SK-N-SH (cell line): ENCODE measurements at regions not wholly inside any gene's neighbourhood (a gene's known extent, or its start where the extent isn't known, plus 50 kb on each side); places are given as distances from the start of the nearest gene placed in this dataset.

Experiments
- CTCF ChIA-PET: fragments of 300-600, 350-600 bp; formaldehyde crosslinking; extraction: SDS; loops from one replicate; lab custom pipeline; 2021; lab: Yijun Ruan, JAX
- POLR2A ChIA-PET: fragments of 350-600 bp; sonication (Branson Sonifier 250); formaldehyde crosslinking; extraction: SDS; loops from one replicate; lab custom pipeline; 2020; ENCODE audit warnings: antibody characterized with exemption, inconsistent platforms; lab: Yijun Ruan, JAX
- DNase-seq: peaks from one replicate; pipeline ENCODE4 v3.0.0; 2012
- H2AFZ ChIP-seq: fragments of 200-600 bp; sonication (generic); 2 replicates; pipeline ENCODE4 v1.8.1; 2016; ENCODE audit warnings: antibody characterized with exemption, mild to moderate bottlenecking, low read depth
- H3F3A ChIP-seq: fragments of 200-600 bp; sonication (generic); replicated peaks from 2 replicates; pipeline ENCODE3; 2016; ENCODE audit warnings: antibody characterized with exemption, mild to moderate bottlenecking; ENCODE audit not compliant: insufficient read depth
- H3K27ac ChIP-seq, 2 experiments: fragments of 200-500 bp in 1 of 2; fragments of 200-600 bp in 1 of 2; sonication (Bioruptor generic) in 1 of 2; sonication (generic), shearing (Covaris generic) in 1 of 2; 2 replicates each; pipeline versions ENCODE4 v1.5.1 to v1.6.1; 2014 to 2016; ENCODE audit warnings: low read depth in 2 of 2, inconsistent platforms in 1 of 2, low read length in 1 of 2, mild to moderate bottlenecking in 1 of 2, mixed read lengths in 1 of 2
- H3K27me3 ChIP-seq: fragments of 200-600 bp; sonication (generic), shearing (Covaris generic); 2 replicates; pipeline ENCODE4 v1.6.1; 2016; ENCODE audit warnings: mixed run types; ENCODE audit not compliant: insufficient read depth
- H3K36me3 ChIP-seq, 2 experiments: fragments of 200-500 bp in 1 of 2; fragments of 200-600 bp in 1 of 2; sonication (Bioruptor generic) in 1 of 2; sonication (generic) in 1 of 2; replicated peaks in 1 of 2; 2 replicates each; pipeline versions ENCODE3 to v1.5.1; 2014 to 2016; ENCODE audit warnings: low read length in 1 of 2, mild to moderate bottlenecking in 1 of 2; ENCODE audit not compliant: insufficient read depth in 2 of 2, control insufficient read depth in 1 of 2
- H3K4me1 ChIP-seq, 2 experiments: fragments of 200-500 bp in 1 of 2; fragments of 200-600 bp in 1 of 2; sonication (Bioruptor generic) in 1 of 2; sonication (generic), shearing (Covaris generic) in 1 of 2; 2 replicates each; pipeline versions ENCODE4 v1.5.1 to v1.6.1; 2014 to 2016; ENCODE audit warnings: low read depth in 1 of 2, low read length in 1 of 2, mixed run types in 1 of 2; ENCODE audit not compliant: insufficient read depth in 2 of 2, control insufficient read depth in 1 of 2
- H3K4me2 ChIP-seq: fragments of 200-600 bp; sonication (generic), shearing (Covaris generic); 2 replicates; pipeline ENCODE4 v1.6.1; 2017; ENCODE audit warnings: mixed run types
- H3K4me3 ChIP-seq, 2 experiments: fragments of 200-500 bp in 1 of 2; fragments of 200-600 bp in 1 of 2; sonication (Bioruptor generic) in 1 of 2; sonication (generic), shearing (Covaris generic) in 1 of 2; 2 replicates each; pipeline versions ENCODE4 v1.5.1 to v1.8.1; 2014 to 2016; ENCODE audit warnings: low read depth in 2 of 2, inconsistent platforms in 1 of 2, low read length in 1 of 2, mild to moderate bottlenecking in 1 of 2, mixed read lengths in 1 of 2, moderate library complexity in 1 of 2
- H3K79me2 ChIP-seq: fragments of 200-600 bp; sonication (generic); 2 replicates; pipeline ENCODE4 v1.8.1; 2017; ENCODE audit warnings: mild to moderate bottlenecking; ENCODE audit not compliant: insufficient read depth
- H3K9ac ChIP-seq: fragments of 200-600 bp; sonication (generic); 2 replicates; pipeline ENCODE4 v1.6.1; 2017; ENCODE audit warnings: mixed run types
- H3K9me2 ChIP-seq: fragments of 200-600 bp; sonication (generic); 2 replicates; pipeline ENCODE4 v1.6.1; 2017; ENCODE audit warnings: mixed run types
- H3K9me3 ChIP-seq: fragments of 200-600 bp; sonication (generic); 2 replicates; pipeline ENCODE4 v1.6.1; 2017; ENCODE audit warnings: mixed run types, mild to moderate bottlenecking, moderate library complexity
- H4K20me1 ChIP-seq: fragments of 200-600 bp; sonication (generic); 2 replicates; pipeline ENCODE4 v1.6.1; 2017; ENCODE audit warnings: mild to moderate bottlenecking, mixed run types; ENCODE audit not compliant: insufficient read depth
- CHD2 ChIP-seq: fragments of 150-350 bp; IDR thresholded peaks from 2 replicates; pipeline ENCODE4 v1.6.1; 2018; ENCODE audit warnings: low read length; ENCODE audit not compliant: partially characterized antibody
- ELF1 ChIP-seq: IDR thresholded peaks from 2 replicates; pipeline ENCODE4 v1.4.0; 2012
- EZH2phosphoT487 ChIP-seq: fragments of 200-600 bp; sonication (generic); IDR thresholded peaks from 2 replicates; pipeline ENCODE4 v1.6.1; 2017; ENCODE audit warnings: low read depth, mixed run types, mild to moderate bottlenecking, antibody characterized with exemption, moderate library complexity, borderline replicate concordance
- FOSL2 ChIP-seq: IDR thresholded peaks from 2 replicates; pipeline ENCODE4 v1.4.0; 2012; ENCODE audit warnings: low read depth, mild to moderate bottlenecking, moderate library complexity, borderline replicate concordance
- GABPA ChIP-seq: IDR thresholded peaks from 2 replicates; pipeline ENCODE4 v1.4.0; 2012; ENCODE audit warnings: low read depth, mild to moderate bottlenecking
- GATA2 ChIP-seq: sonication (generic); formaldehyde crosslinking; IDR thresholded peaks from 2 replicates; pipeline ENCODE4 v1.5.0; 2020; ENCODE audit warnings: mild to moderate bottlenecking, missing genetic modification reagents
- MAX ChIP-seq: IDR thresholded peaks from 2 replicates; pipeline ENCODE4 v1.4.0; 2012; ENCODE audit warnings: low read depth
- MEF2A ChIP-seq: IDR thresholded peaks from 2 replicates; pipeline ENCODE4 v1.4.0; 2012; ENCODE audit warnings: low read depth, borderline replicate concordance
- MXI1 ChIP-seq: IDR thresholded peaks from 2 replicates; pipeline ENCODE4 v1.6.1; 2012; ENCODE audit warnings: mild to moderate bottlenecking, low read depth, low read length, improper control_type of control experiment
- NFIC ChIP-seq: IDR thresholded peaks from 2 replicates; pipeline ENCODE4 v1.4.0; 2012; ENCODE audit warnings: borderline replicate concordance
- NRF1 ChIP-seq: IDR thresholded peaks from 2 replicates; pipeline ENCODE4 v1.6.1; 2012; ENCODE audit warnings: low read depth, mild to moderate bottlenecking, low read length
- PBX3 ChIP-seq: IDR thresholded peaks from 2 replicates; pipeline ENCODE4; 2012
- RAD21 ChIP-seq: IDR thresholded peaks from 2 replicates; pipeline ENCODE4 v1.6.1; 2012; ENCODE audit warnings: mild to moderate bottlenecking, low read length
- RCOR1 ChIP-seq: fragments of 150-350 bp; IDR thresholded peaks from 2 replicates; pipeline ENCODE4 v1.6.1; 2017; ENCODE audit warnings: antibody characterized with exemption, low read length
- RXRA ChIP-seq: IDR thresholded peaks from 2 replicates; pipeline ENCODE4 v1.4.0; 2012; ENCODE audit warnings: low read depth, mild to moderate bottlenecking, borderline replicate concordance
- SIN3A ChIP-seq: IDR thresholded peaks from 2 replicates; pipeline ENCODE4 v1.6.1; 2012; ENCODE audit warnings: low read depth, mild to moderate bottlenecking, low read length, moderate library complexity, borderline replicate concordance
- SMC3 ChIP-seq: IDR thresholded peaks from 2 replicates; pipeline ENCODE4 v1.6.1; 2012; ENCODE audit warnings: low read depth, low read length, improper control_type of control experiment
- TAF1 ChIP-seq: IDR thresholded peaks from 2 replicates; pipeline ENCODE4 v1.6.1; 2012; ENCODE audit warnings: low read depth, mild to moderate bottlenecking, low read length, moderate library complexity, borderline replicate concordance
- USF2 ChIP-seq: fragments of 150-350 bp; IDR thresholded peaks from 2 replicates; pipeline ENCODE4 v1.6.1; 2017; ENCODE audit warnings: antibody characterized with exemption, low read length, low read depth, borderline replicate concordance
- WGBS: methylation state at CpG from one replicate; pipeline ENCODE4 v1.1.6; 2017; ENCODE audit warnings: low lambda C conversion rate; 5-methylcytosine and 5-hydroxymethylcytosine counted together
- TF ChIP-seq, protein P1 (sequence below): IDR thresholded peaks from 2 replicates; pipeline ENCODE4 v1.4.0; 2012; ENCODE audit warnings: low read depth, borderline replicate concordance

- WGBS: 92% methylated on average over 3 of the region's 3 CpGs
- TF ChIP-seq, protein P1, sequence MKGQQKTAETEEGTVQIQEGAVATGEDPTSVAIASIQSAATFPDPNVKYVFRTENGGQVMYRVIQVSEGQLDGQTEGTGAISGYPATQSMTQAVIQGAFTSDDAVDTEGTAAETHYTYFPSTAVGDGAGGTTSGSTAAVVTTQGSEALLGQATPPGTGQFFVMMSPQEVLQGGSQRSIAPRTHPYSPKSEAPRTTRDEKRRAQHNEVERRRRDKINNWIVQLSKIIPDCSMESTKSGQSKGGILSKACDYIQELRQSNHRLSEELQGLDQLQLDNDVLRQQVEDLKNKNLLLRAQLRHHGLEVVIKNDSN: no peak
- TF ChIP-seq MAX (no peak), RCOR1 (no peak), ELF1 (no peak), NRF1 (no peak), GATA2 (CRISPR knock-in tag) (no peak), EZH2phosphoT487 (no peak), FOSL2 (no peak)
- no peak overlapping the region for H2AFZ ChIP-seq
- H3K9ac ChIP-seq: no peak overlapping the region
- H3K9me3 ChIP-seq: no peaks in the 10 kb centered on the region
- no peak overlapping the region for H3K4me2 ChIP-seq
- H3K27ac ChIP-seq: no peak overlapping the region
- no peaks in the 10 kb centered on the region for H3K27me3 ChIP-seq
- no peaks in the 10 kb centered on the region for H3K9me2 ChIP-seq
- H3K4me3 ChIP-seq: no peak overlapping the region
- no peak for DNase-seq
- CTCF ChIA-PET: no interaction called here
- no peaks in the 10 kb centered on the region; a peak in 1 of 4 replicates for H3K4me1 ChIP-seq
- no peaks in the 10 kb centered on the region for H3K36me3 ChIP-seq
- H3K79me2 ChIP-seq: no peaks in the 10 kb centered on the region
- POLR2A ChIA-PET: no interaction called here
- H3F3A ChIP-seq: no peaks in the 10 kb centered on the region
- no peaks in the 10 kb centered on the region for H4K20me1 ChIP-seq
Measured at GRCh38 chr20:52019313-52019712, 172.3 kb downstream of the ZFP64 start.

GRCh38 chr20:52017669-52018317 is 173.8 kb downstream of the ZFP64 start:
- Histone ChIP-seq H3K9me3 (no peaks in the 10 kb centered on the region), H3K27me3 (no peaks in the 10 kb centered on the region), H3K4me3 (no peak overlapping the region), H3K27ac (no peak overlapping the region), H3K9me2 (no peaks in the 10 kb centered on the region), H3K36me3 (no peaks in the 10 kb centered on the region), H3F3A (no peaks in the 10 kb centered on the region), H4K20me1 (no peaks in the 10 kb centered on the region), H3K4me2 (no peak overlapping the region), H3K4me1 (no peaks in the 10 kb centered on the region; a peak in 2 of 4 replicates), H3K79me2 (no peaks in the 10 kb centered on the region), H3K9ac (no peak overlapping the region), H2AFZ (no peak overlapping the region)
- POLR2A ChIA-PET: no interaction called here
- no peak for DNase-seq
- WGBS: 94% methylated on average over 6 of the region's 6 CpGs
- CTCF ChIA-PET: no interaction called here
- no peak for TF ChIP-seq NRF1
- TF ChIP-seq RXRA: no peak
- TF ChIP-seq FOSL2: no peak
- no peak for TF ChIP-seq MEF2A
- no peak for TF ChIP-seq RAD21
- TF ChIP-seq SIN3A: no peak
- TF ChIP-seq MAX: no peak
- no peak for TF ChIP-seq NFIC
- TF ChIP-seq EZH2phosphoT487: no peak
- TF ChIP-seq USF2: no peak
- no peak for TF ChIP-seq RCOR1
- no peak for TF ChIP-seq TAF1
- no peak for TF ChIP-seq PBX3
- no peak for TF ChIP-seq CHD2
- no peak for TF ChIP-seq GABPA
- TF ChIP-seq SMC3: no peak
- TF ChIP-seq MXI1: no peak
- TF ChIP-seq ELF1: no peak
- TF ChIP-seq, protein P1: no peak
